ENCODE measurements at regions not wholly inside any gene's neighbourhood (a gene's known extent, or its start where the extent isn't known, plus 50 kb on each side); places are given as distances from the start of the nearest gene placed in this dataset.

- no peak for DNase-seq
These were observed 483.9 kb downstream of the DISC1 start for GRCh38 chr1:232110281-232111090.

GRCh38 chr1:232109391-232109790 is 482.8 kb downstream of the DISC1 start:
- DNase-seq: no peak

- DNase-seq: no peak
These were observed 482.0 kb downstream of the DISC1 start for GRCh38 chr1:232108598-232108997.

DNA sequence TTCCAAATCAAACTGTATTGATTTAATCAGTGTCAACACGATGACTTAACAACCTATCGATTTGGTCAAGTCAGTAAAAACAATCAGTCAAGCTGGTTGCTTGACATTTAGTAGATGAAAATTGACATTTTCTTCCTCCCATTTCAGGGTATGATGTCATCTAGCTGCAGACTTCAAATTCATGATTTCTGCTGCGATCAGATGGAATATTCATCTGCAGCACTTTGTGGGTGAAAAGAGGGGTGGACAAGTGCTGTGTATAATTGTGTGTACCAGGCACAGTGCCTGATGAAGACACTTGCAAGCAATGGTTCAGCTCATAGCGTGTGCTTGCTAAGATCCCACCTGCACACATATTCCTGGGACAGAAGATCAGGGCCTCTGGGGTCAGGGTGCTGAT is 479.8 kb downstream of the DISC1 start:
- DNase-seq: no peak

- no peak for DNase-seq
These were observed 479.0 kb downstream of the DISC1 start for GRCh38 chr1:232105561-232105960.

DNA sequence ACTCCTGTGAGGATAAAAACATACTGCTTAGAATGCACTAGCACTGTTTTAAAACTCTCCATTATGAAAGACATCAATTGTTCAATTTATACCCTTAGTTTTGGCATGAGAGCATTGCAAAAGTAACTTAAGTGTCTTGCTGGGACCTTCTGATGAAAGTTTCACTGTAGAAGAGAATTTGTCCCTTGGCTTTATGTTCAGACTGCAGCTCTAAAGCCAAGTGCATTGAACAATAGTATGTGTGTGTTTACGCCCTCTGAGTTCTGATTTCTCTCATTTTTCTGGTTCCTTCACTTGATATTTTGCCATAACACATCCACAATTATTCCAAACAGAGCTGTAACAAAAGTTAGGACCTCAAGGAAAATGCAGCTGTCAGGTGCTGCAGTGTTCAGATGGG is 474.6 kb downstream of the DISC1 start:
- no peak for DNase-seq

- DNase-seq: no peak
These were observed 470.2 kb downstream of the DISC1 start for GRCh38 chr1:232096751-232097150.
